ENCODE measurements at regions not wholly inside any gene's neighbourhood (a gene's known extent, or its start where the extent isn't known, plus 50 kb on each side); places are given as distances from the start of the nearest gene placed in this dataset.

- TF ChIP-seq FOXP4 (CRISPR knock-in tag; IDR thresholded peaks at IDR 0.05): peak; percentile 97
- TF ChIP-seq ZNF382 (CRISPR knock-in tag; IDR thresholded peaks at IDR 0.05; ENCODE audit: borderline replicate concordance): no peak
- TF ChIP-seq MAFF (IDR thresholded peaks at IDR 0.05; ENCODE audit: low read depth, low read length): peak; percentile 32; the same call in 1 of the 2 replicates
- TF ChIP-seq GPBP1L1 (CRISPR knock-in tag; IDR thresholded peaks at IDR 0.05): no peak
- peak; percentile 99 for TF ChIP-seq LCORL (IDR thresholded peaks at IDR 0.05)
- peak; percentile 91 for TF ChIP-seq LCORL (CRISPR knock-in tag; IDR thresholded peaks at IDR 0.05)
- peak; percentile 94 for TF ChIP-seq ZNF687 (CRISPR knock-in tag; IDR thresholded peaks at IDR 0.05)
- TF ChIP-seq ZNF558 (CRISPR knock-in tag; IDR thresholded peaks at IDR 0.05; ENCODE audit: borderline replicate concordance): no peak
- TF ChIP-seq ZNF503 (CRISPR knock-in tag; IDR thresholded peaks at IDR 0.05): peak; percentile 70; the same call in 1 of the 2 replicates
- peak; percentile 71; the same call in 1 of the 2 replicates for TF ChIP-seq ZBTB33 (CRISPR knock-in tag; IDR thresholded peaks at IDR 0.05)
- peak; percentile 90; the same call in 1 of the 2 replicates for TF ChIP-seq FOXK1 (CRISPR knock-in tag; IDR thresholded peaks at IDR 0.05; ENCODE audit: borderline replicate concordance, low read depth)
- TF ChIP-seq ZNF124 (CRISPR knock-in tag; IDR thresholded peaks at IDR 0.05): peak; percentile 63; the same call in 1 of the 2 replicates
- peak; percentile 82 for TF ChIP-seq FOXK2 (IDR thresholded peaks at IDR 0.05)
These were observed 49.5 kb upstream of the RAB4A start (continued) for GRCh38 chr1:229221106-229222019.

All from HepG2 (cell line).